ENCODE measurements at regions not wholly inside any gene's neighbourhood (a gene's known extent, or its start where the extent isn't known, plus 50 kb on each side); places are given as distances from the start of the nearest gene placed in this dataset.
"Not testable (repeated sequence)": the region's sequence is repeated elsewhere in the genome, so short reads cannot be mapped to it uniquely, and the experiment has no call there.

- Histone ChIP-seq H4K20me1 (no peaks in the 10 kb centered on the region), H3K36me3 (peaks cover 27% of the 10 kb centered on the region; the same call in 1 of the 2 replicates), H3K27me3 (no peaks in the 10 kb centered on the region), H3K9ac (no peak overlapping the region), H3K4me3 (no peak overlapping the region), H3K4me1 (no peaks in the 10 kb centered on the region), H3K9me3 (peaks cover 80% of the 10 kb centered on the region), H3K4me2 (no peak overlapping the region), H3K27ac (no peak overlapping the region)
- no peak for TF ChIP-seq Cebpa-rat (IDR thresholded peaks at IDR 0.05)
Measured at GRCh38 chr12:47610686-47611252, 95.1 kb downstream of the RPAP3 start.

DNA sequence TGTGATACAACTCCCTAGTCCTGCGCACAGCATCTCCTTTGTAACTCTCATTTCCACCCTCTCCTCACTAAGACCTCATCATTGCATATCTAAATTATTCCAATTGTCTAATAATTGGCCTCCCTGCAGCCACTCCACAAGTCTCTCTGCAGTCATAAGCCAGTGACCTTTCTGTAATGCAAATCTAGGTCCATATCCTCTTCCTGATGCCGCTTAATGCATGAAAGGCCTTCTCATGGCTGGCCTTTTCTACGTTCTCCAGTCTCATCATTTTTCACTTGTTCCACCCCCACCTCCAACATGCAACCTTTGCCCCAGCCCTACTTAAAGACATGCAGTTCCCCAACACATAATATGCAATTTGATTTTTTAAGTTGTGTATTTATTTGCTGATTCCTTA is 96.0 kb downstream of the RPAP3 start:
- Histone ChIP-seq H3K27ac (no peak overlapping the region), H3K36me3 (peaks cover 31% of the 10 kb centered on the region; the same call in 1 of the 2 replicates), H3K27me3 (no peaks in the 10 kb centered on the region), H3K4me1 (no peaks in the 10 kb centered on the region), H3K4me2 (no peak overlapping the region), H3K9ac (no peak overlapping the region), H3K9me3 (peaks cover 86% of the 10 kb centered on the region), H3K4me3 (no peak overlapping the region), H4K20me1 (no peaks in the 10 kb centered on the region)
- TF ChIP-seq Cebpa-rat (IDR thresholded peaks at IDR 0.05): no peak

GRCh38 chr12:47608671-47609070 is 97.2 kb downstream of the RPAP3 start:
- not testable (repeated sequence) for H4K20me1 ChIP-seq, H3K4me2 ChIP-seq, H3K4me3 ChIP-seq, H3K9ac ChIP-seq, H3K27ac ChIP-seq, H3K27me3 ChIP-seq, H3K4me1 ChIP-seq
- Histone ChIP-seq H3K36me3 (peaks cover 27% of the 10 kb centered on the region; the same call in 1 of the 2 replicates), H3K9me3 (peaks cover 85% of the 10 kb centered on the region)

DNA sequence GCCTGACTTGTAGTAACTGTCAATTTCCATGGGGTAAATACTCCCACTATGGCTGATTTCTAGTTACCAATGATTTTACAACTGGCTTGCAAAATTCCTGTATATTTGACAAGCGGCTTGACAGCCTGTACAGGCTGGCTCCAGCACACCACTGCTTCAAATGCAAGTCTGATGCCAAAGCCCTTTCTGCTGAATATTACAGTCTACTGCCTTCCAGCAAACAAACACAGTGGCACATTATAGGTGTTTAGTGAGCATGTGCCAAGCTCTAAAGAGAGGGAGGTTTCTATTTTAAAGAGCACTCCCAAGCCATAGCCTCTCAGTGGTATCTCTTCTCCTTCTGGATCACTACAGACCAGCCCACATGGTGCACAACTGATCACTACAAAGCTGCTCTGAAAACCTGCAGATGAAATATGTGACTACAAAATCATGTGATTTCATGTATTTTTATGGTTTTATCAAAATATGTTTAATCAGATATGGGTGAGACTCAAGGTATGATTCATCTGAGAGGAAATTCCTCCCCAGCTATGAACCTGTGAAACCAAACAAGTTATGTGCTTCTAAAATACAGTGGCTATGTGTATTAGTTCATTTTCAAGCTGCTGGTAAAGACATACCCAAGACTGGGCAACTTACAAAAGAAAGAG is 101.5 kb downstream of the RPAP3 start:
- no peaks in the 10 kb centered on the region for H3K4me1 ChIP-seq
- peaks cover 19% of the 10 kb centered on the region; the same call in 1 of the 2 replicates for H3K36me3 ChIP-seq
- no peaks in the 10 kb centered on the region for H4K20me1 ChIP-seq
- H3K9ac ChIP-seq: no peak overlapping the region
- no peak overlapping the region for H3K4me2 ChIP-seq
- no peak overlapping the region for H3K27ac ChIP-seq
- H3K4me3 ChIP-seq: no peak overlapping the region
- no peak for TF ChIP-seq Cebpa-rat (IDR thresholded peaks at IDR 0.05)
- H3K27me3 ChIP-seq: no peaks in the 10 kb centered on the region
- H3K9me3 ChIP-seq: peaks cover 54% of the 10 kb centered on the region

DNA sequence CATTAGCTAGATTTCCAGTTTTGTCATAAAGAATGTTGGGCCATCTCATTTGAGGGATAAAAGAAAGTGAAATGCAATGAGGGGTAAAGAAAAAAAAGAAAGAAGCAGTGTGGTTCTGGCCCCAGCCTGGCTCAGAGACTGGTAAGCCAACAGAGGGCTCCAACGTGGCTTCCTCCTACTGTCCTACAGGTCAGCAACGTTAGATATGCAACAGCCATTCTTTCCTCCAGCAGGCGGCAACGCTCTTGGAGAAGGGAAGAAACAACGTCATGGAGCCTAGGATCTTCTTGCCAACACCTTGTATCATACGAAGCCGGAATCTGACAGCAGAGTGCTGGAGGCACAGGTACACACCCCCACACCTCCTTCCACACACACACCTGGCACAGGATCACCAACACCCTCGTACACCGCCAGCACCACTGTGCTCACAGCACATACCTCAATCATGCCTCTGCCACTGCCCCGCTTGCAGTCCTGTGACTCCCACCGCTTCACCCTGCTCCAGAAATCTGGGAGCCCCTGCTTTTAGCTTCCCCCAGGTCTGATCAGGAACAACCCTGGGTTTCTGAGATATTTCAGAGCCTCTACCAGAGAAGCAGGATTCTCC is 102.8 kb downstream of the RPAP3 start:
- no peaks in the 10 kb centered on the region for H3K27me3 ChIP-seq
- H3K4me3 ChIP-seq: no peak overlapping the region
- no peaks in the 10 kb centered on the region for H3K4me1 ChIP-seq
- H3K36me3 ChIP-seq: peaks cover 19% of the 10 kb centered on the region; the same call in 1 of the 2 replicates
- H3K27ac ChIP-seq: no peak overlapping the region
- H3K9ac ChIP-seq: no peak overlapping the region
- no peak overlapping the region for H3K4me2 ChIP-seq
- no peak for TF ChIP-seq Cebpa-rat (IDR thresholded peaks at IDR 0.05)
- H4K20me1 ChIP-seq: no peaks in the 10 kb centered on the region
- peaks cover 41% of the 10 kb centered on the region for H3K9me3 ChIP-seq

DNA sequence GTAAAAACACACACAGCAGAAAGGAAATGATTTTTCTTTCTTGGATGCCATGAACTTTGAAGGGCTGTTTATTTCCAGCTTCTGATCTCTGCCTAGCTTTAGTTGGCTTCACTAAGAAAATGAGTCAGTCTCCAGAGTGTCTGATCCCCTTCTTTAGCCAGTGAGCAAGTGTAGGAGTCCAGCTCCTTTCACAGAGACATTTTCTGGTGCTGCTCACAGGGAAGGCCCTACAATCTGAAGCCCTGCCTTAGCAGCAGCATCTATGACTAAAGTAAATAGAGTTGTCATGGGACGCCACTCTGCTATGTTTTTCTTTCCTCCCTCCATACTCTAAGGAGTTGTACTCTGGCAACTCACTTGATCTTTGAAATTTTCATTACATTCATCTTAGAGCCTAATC is 103.5 kb downstream of the RPAP3 start:
- Histone ChIP-seq H4K20me1 (no peaks in the 10 kb centered on the region), H3K27ac (no peak overlapping the region), H3K9me3 (peaks cover 33% of the 10 kb centered on the region), H3K4me3 (no peak overlapping the region), H3K9ac (no peak overlapping the region), H3K27me3 (no peaks in the 10 kb centered on the region), H3K4me2 (no peak overlapping the region), H3K36me3 (peaks cover 15% of the 10 kb centered on the region; the same call in 1 of the 2 replicates), H3K4me1 (no peaks in the 10 kb centered on the region)
- TF ChIP-seq Cebpa-rat (IDR thresholded peaks at IDR 0.05): no peak

DNA sequence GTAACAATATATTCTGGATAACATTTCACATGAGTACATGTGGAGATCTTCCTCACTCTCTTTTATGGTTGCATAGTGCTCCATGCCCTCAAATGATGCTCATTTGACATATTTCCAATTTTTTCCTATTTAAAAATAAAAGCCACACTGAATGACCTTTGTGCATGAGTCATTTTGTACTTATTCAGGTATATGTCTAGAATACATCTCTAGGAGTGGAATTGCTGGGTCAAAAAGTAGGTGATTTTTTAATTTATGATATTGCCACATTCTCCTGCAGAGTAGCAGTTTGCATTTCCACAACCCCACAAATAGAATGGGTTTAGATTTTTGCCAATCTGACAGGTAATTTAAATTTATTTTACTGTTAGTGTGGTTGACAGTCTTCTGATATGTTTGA is 104.8 kb downstream of the RPAP3 start:
- Histone ChIP-seq H3K4me2 (no peak overlapping the region), H3K9ac (no peak overlapping the region), H3K4me1 (no peaks in the 10 kb centered on the region), H4K20me1 (no peaks in the 10 kb centered on the region), H3K4me3 (no peak overlapping the region), H3K36me3 (peaks cover 6% of the 10 kb centered on the region; the same call in 1 of the 2 replicates), H3K27me3 (no peaks in the 10 kb centered on the region), H3K9me3 (peaks cover 21% of the 10 kb centered on the region), H3K27ac (no peak overlapping the region)
- TF ChIP-seq Cebpa-rat (IDR thresholded peaks at IDR 0.05): no peak

DNA sequence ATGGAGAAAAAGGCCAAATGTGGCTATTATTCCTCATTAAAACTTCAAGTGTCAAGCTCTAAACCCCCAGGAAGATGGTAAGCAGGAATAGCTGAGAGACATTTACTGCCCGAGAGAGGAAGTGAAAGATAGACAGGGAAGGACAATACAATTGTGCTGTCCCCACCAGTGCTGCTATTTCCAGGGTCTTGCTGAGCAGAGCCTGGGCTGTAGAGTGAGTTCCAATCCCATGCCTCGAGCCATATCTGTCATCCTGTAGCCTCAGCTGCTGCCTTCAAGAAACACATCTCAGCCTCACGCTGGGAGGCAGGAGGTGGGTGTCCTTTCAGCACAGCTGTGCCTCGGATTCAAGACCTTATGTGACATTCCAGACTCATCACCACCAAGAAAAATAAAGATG is 114.0 kb downstream of the RPAP3 start:
- no peaks in the 10 kb centered on the region for H3K27me3 ChIP-seq
- H3K36me3 ChIP-seq: no peaks in the 10 kb centered on the region
- H3K4me1 ChIP-seq: peaks cover 10% of the 10 kb centered on the region
- H3K27ac ChIP-seq: no peak overlapping the region
- no peaks in the 10 kb centered on the region for H3K9me3 ChIP-seq
- no peak overlapping the region for H3K4me3 ChIP-seq
- no peaks in the 10 kb centered on the region for H4K20me1 ChIP-seq
- H3K4me2 ChIP-seq: no peak overlapping the region
- no peak overlapping the region for H3K9ac ChIP-seq
- TF ChIP-seq Cebpa-rat (IDR thresholded peaks at IDR 0.05): no peak

- H3K4me2 ChIP-seq: no peak overlapping the region
- H3K27ac ChIP-seq: no peak overlapping the region
- H3K36me3 ChIP-seq: no peaks in the 10 kb centered on the region
- no peak for TF ChIP-seq Cebpa-rat (IDR thresholded peaks at IDR 0.05)
- H3K9ac ChIP-seq: no peak overlapping the region
- peaks cover 10% of the 10 kb centered on the region for H3K4me1 ChIP-seq
- H3K9me3 ChIP-seq: no peaks in the 10 kb centered on the region
- H4K20me1 ChIP-seq: no peaks in the 10 kb centered on the region
- no peak overlapping the region for H3K4me3 ChIP-seq
- no peaks in the 10 kb centered on the region for H3K27me3 ChIP-seq
Measured at GRCh38 chr12:47591361-47591791, 114.5 kb downstream of the RPAP3 start.

GRCh38 chr12:47590771-47591360 is 115.0 kb downstream of the RPAP3 start:
- no peaks in the 10 kb centered on the region for H3K36me3 ChIP-seq
- no peak overlapping the region for H3K4me2 ChIP-seq
- peaks cover 10% of the 10 kb centered on the region for H3K4me1 ChIP-seq
- TF ChIP-seq Cebpa-rat (IDR thresholded peaks at IDR 0.05): no peak
- H3K9ac ChIP-seq: no peak overlapping the region
- no peaks in the 10 kb centered on the region for H3K9me3 ChIP-seq
- no peaks in the 10 kb centered on the region for H3K27me3 ChIP-seq
- no peak overlapping the region for H3K27ac ChIP-seq
- no peaks in the 10 kb centered on the region for H4K20me1 ChIP-seq
- no peak overlapping the region for H3K4me3 ChIP-seq

Measured in BLaER1 (cell line).